GM06990 (cell line): ENCODE measurements at regions not wholly inside any gene's neighbourhood (a gene's known extent, or its start where the extent isn't known, plus 50 kb on each side); places are given as distances from the start of the nearest gene placed in this dataset.

Source experiments
- DNase-seq: peaks from one replicate; pipeline ENCODE4 v3.0.0-alpha.2; 2011; ENCODE audit not compliant: insufficient read length; ENCODE audit errors: extremely low read depth
- H3K27me3 ChIP-seq: replicated peaks from 2 replicates; pipeline ENCODE4 v1.6.0; 2011; ENCODE audit warnings: low read length; ENCODE audit not compliant: control insufficient read depth, insufficient read depth
- H3K36me3 ChIP-seq: 2 replicates; pipeline ENCODE4 v1.5.1; 2011; ENCODE audit warnings: low read length; ENCODE audit not compliant: control insufficient read depth, insufficient read depth
- H3K4me3 ChIP-seq: replicated peaks from 2 replicates; pipeline ENCODE4 v1.5.1; 2011; ENCODE audit warnings: low read depth, mild to moderate bottlenecking, control low read depth, low read length
- CTCF ChIP-seq: IDR thresholded peaks from 2 replicates; pipeline ENCODE4 v1.5.1; 2011; ENCODE audit warnings: low read length, control low read depth, mild to moderate bottlenecking, inconsistent platforms; ENCODE audit not compliant: insufficient read depth, poor library complexity, severe bottlenecking

DNA sequence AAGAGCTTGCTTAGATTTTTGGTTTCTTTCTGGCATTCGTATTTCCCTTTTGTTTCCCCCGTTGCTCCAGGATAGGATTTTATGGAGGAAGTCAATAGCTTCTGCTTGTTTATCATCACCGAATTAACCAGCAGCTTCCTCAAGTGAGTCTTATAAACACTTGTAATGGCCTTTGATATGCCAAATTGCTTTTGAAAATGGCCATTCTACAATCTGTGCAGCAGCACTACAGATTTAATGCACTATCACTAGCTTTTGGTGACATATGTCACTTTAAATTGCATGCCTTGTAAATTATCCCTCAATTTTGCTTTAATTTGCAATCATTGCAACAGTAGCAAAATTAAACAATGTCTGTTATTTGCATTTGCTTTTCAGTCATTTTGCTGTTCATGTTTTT is 774.7 kb downstream of the METTL4 start:
- no peak for TF ChIP-seq CTCF
- no peak overlapping the region for H3K4me3 ChIP-seq
- no peak for DNase-seq
- H3K36me3 ChIP-seq, result no peaks in the 10 kb centered on the region
- no peaks in the 10 kb centered on the region for H3K27me3 ChIP-seq

DNA sequence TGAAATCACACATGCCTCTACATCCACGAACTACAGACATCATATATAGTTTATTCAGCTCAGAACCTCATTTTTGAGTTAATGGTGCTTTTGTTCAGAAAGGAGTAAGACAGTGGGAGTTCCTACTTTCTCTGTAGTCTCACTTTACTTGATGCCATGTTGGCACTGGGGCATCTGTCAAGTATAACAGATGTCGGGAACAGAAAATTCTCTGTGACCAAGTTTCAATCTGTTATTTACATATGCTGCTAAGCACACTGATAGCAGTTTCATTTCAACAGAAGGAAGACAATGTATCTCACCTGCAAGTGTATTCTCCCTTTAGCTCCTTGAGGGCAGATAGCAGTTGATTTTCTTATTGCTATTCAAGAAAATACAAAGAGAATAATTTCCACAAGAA is 774.1 kb downstream of the METTL4 start:
- no peaks in the 10 kb centered on the region for H3K27me3 ChIP-seq
- no peak for DNase-seq
- no peak overlapping the region for H3K4me3 ChIP-seq
- no peaks in the 10 kb centered on the region for H3K36me3 ChIP-seq
- no peak for TF ChIP-seq CTCF

GRCh38 chr18:1805521-1805920 is 765.8 kb downstream of the METTL4 start:
- Histone ChIP-seq H3K4me3 (no peak overlapping the region), H3K27me3 (no peaks in the 10 kb centered on the region), H3K36me3 (no peaks in the 10 kb centered on the region)
- DNase-seq, result no peak
- TF ChIP-seq CTCF, result no peak

DNA sequence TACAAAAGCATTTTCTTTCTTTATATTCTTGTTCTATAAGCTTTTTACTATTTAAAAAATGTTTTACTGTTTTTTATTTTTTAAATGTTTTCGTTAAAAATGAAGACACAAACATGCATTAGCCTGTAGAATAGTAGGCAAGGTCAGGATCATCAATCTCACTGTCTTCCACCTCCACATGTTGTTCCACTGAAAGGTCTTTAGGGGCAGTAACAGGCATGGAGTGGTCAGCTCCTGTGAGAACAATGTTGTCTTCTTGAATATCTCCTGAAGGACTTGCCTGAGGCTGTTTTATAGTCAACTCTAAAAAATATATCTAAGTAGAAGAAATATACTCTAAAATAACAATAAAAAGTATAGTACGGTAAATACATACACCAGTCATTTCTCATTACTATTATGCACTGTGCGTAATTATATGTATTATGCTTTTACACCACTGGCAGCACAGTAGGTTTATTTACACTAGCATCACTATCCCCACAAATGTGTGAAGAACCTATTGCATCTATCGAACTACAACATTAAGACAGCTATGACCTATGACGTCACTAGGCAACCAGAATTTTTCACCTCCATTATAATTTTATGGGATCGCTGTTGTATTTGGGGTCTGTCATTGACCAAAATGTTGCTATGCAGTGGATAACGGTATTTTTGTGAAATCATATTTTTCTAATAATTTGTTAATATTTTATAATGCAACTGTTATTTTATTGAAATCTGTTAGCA is 764.3 kb downstream of the METTL4 start:
- Histone ChIP-seq H3K4me3 (no peak overlapping the region), H3K36me3 (no peaks in the 10 kb centered on the region), H3K27me3 (no peaks in the 10 kb centered on the region)
- DNase-seq, result no peak
- TF ChIP-seq CTCF, result no peak

DNA sequence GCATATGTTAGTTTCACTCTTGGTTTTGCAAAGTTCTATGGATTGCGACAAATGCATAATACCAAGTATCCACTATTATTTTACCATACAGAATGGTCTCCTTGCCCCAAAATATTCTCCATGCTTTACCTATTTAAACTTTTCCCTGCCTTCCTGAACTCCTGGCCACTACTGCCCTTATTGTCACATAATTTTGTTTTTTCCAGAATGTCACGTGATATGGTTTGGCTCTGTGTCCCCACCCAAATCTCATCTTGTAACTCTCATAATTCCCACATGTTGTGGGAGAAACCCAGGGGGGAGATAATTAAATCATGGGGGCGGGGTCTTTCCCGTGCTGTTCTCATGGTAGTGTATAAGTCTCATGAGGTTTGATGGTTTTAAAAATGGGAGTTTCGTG is 760.0 kb downstream of the METTL4 start:
- Histone ChIP-seq H3K4me3 (no peak overlapping the region), H3K27me3 (no peaks in the 10 kb centered on the region), H3K36me3 (no peaks in the 10 kb centered on the region)
- no peak for TF ChIP-seq CTCF
- no peak for DNase-seq

DNA sequence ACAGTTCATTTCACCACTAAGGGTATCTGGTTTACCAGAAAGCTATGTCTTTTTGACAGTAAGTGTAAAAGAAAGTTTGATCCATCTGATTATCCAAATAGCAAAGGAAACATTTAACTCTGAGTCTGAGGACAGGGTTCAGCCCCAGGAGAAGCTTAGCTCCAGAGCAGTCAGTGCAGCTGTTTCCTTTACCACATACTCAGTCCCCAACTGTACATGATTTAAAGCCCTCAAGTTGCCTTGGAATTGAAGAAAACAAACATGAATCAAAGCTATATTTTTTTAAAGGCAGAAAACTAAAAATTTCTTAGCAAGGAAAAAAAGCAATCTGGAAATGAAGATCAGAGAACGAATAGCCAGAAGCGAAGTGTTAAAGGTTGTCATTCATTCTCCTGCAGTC is 746.0 kb downstream of the METTL4 start:
- H3K4me3 ChIP-seq, result no peak overlapping the region
- H3K36me3 ChIP-seq, result no peaks in the 10 kb centered on the region
- no peaks in the 10 kb centered on the region for H3K27me3 ChIP-seq
- TF ChIP-seq CTCF, result no peak
- no peak for DNase-seq
